Pancreas (tissue), 10 donors: ENCODE measurements at regions not wholly inside any gene's neighbourhood (a gene's known extent, or its start where the extent isn't known, plus 50 kb on each side); places are given as distances from the start of the nearest gene placed in this dataset.

ENCODE experiments used
- ATAC-seq, 4 donors: fragments of 200-7000 bp; cut with Tn5 transposase; one replicate each; pipeline versions ENCODE4 v1.8.0 to v1.9.1; 2020; ENCODE audit warnings: mild to moderate bottlenecking in 4 of 4, moderate library complexity in 4 of 4
- DNase-seq, 6 donors: peaks; one replicate each; pipeline ENCODE4 v3.0.0-alpha.2; 2020
- FAIRE-seq: peaks from 2 replicates; lab custom pipeline; 2012; peaks lifted over from hg19 to GRCh38; lab: Jason Lieb, UNC
- H3K27ac ChIP-seq, 4 donors: fragments of 200-600 bp; sonication (generic); 1 replicate in 3 of 4; 2 replicates in 1 of 4; pipeline versions ENCODE4 v1.5.0 to v1.8.0; 2020
- H3K27me3 ChIP-seq, 4 donors: fragments of 200-600 bp; one replicate each; pipeline ENCODE4 v1.8.0; 2021
- H3K36me3 ChIP-seq, 3 donors: fragments of 200-600 bp; sonication (generic) in 1 of 3; one replicate each; pipeline versions ENCODE4 v1.5.0 to v1.8.0; 2020 to 2021
- H3K4me1 ChIP-seq, 3 donors: fragments of 200-600 bp; one replicate each; pipeline ENCODE4 v1.8.0; 2021
- H3K4me3 ChIP-seq, 4 donors: fragments of 200-600 bp; sonication (generic) in 2 of 4; one replicate each; pipeline versions ENCODE4 v1.5.0 to v1.8.0; 2020 to 2021
- H3K9me3 ChIP-seq, 4 donors: fragments of 200-600 bp; one replicate each; pipeline ENCODE4 v1.8.0; 2021
- WGBS, 2 donors: extraction: QIAGEN DNeasy Blood & Tissue Kit; methylation state at CpG; one replicate each; pipeline ENCODE4 v1.1.7; 2013; 5-methylcytosine and 5-hydroxymethylcytosine counted together
- intact Hi-C, 3 donors: fragments of 100-400 bp; cut with DNase I; formaldehyde crosslinking; loops; one replicate each; pipeline versions ENCODE4 v1.11.1 to v1.14.2; 2022
- TF ChIP-seq, protein P1 (sequence below), 4 donors: fragments of 200-600 bp; sonication (generic) in 3 of 4; IDR thresholded peaks; one replicate each; pipeline versions ENCODE4 v1.5.0 to v1.8.0; 2021; ENCODE audit warnings: antibody characterized with exemption in 4 of 4
- donor health status: healthy with polysubstance abuse.
- donor health status: DM: no; HTN: no; CAD: no; lungs with moderate emphysema.
- donor health status: DM: no; HTN: no; CAD: no.
- donor health status: control.
- donor health status: control.
- donor health status: Bipolar disorder and iron deficiency.
- donor health status: DM: yes; HTN: yes; CAD: no.
- donor health status: DM: no; HTN: no; CAD: no.
- donor health status: DM: no; HTN: no; CAD: no.
- donor health status: DM: yes; HTN: yes; CAD: no.

DNA sequence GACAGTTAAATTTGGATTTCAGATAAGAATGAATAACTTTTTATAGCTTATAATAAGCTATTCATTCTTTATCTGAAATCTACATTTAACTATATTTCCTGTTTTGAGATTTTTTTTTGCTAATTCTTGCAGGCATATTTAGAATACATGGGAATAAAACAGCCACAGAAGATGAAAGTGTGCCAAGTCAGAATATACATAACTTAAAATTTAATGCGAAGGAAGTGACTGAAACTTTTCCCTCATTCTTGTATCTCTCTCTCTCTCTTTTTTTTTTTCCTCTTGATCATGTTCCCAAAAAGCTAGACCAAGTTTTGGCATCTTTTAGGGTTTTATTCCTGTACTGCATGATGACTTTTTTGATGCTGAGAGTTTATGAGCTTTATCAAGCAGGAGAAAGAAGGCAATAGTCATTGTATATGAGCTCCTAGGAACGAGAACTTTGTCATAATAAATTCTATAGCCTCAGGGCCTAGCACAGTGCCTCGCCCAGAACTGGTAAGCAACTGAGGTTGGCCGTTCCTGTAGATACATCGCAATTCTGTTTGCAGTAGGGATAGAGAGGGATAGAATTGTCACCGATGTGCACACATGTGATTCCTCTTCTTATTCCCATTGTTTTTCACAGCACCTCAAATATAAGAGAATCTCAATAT lies 205.2 kb downstream of the MYLK4 start:
- Histone ChIP-seq H3K4me1 (no peaks in the 10 kb centered on the region), H3K9me3 (no peaks in the 10 kb centered on the region), H3K27me3 (peaks cover 0 to 3% (median 0%) of the 10 kb centered on the region in 4 donors), H3K4me3 (no peak overlapping the region), H3K36me3 (no peaks in the 10 kb centered on the region), H3K27ac (no peak overlapping the region)
- FAIRE-seq, result no peak
- no peak for DNase-seq
- intact Hi-C loops, result no loop called here
- TF ChIP-seq, protein P1, sequence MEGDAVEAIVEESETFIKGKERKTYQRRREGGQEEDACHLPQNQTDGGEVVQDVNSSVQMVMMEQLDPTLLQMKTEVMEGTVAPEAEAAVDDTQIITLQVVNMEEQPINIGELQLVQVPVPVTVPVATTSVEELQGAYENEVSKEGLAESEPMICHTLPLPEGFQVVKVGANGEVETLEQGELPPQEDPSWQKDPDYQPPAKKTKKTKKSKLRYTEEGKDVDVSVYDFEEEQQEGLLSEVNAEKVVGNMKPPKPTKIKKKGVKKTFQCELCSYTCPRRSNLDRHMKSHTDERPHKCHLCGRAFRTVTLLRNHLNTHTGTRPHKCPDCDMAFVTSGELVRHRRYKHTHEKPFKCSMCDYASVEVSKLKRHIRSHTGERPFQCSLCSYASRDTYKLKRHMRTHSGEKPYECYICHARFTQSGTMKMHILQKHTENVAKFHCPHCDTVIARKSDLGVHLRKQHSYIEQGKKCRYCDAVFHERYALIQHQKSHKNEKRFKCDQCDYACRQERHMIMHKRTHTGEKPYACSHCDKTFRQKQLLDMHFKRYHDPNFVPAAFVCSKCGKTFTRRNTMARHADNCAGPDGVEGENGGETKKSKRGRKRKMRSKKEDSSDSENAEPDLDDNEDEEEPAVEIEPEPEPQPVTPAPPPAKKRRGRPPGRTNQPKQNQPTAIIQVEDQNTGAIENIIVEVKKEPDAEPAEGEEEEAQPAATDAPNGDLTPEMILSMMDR (IDR thresholded peaks at IDR 0.05), result no peak
- 75 to 87% methylated on average over 6 of the region's 6 CpGs for WGBS, 2 donors
- ATAC-seq, result no peak

DNA sequence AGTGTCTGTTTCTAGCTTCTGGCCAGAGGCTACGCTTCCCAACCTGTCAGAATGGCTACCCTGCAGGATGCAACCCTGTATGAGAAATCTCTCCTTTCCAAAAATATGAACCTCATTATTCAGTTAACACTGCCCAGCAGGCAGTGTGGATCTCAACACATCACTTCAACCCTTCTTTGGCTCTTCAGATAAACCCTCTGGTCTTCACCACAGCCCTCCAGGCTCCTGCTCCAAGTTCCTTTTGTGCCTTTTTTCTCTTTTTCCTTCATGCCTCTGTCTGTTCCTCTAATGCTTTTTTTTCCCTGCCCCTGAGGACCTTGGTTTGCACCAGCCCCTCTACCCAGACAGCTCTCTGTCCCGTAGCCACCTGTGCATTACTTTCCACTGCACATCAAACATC lies 207.4 kb downstream of the MYLK4 start:
- DNase-seq, result no peak
- TF ChIP-seq, protein P1 (IDR thresholded peaks at IDR 0.05), result no peak
- Histone ChIP-seq H3K36me3 (no peaks in the 10 kb centered on the region), H3K27me3 (peaks cover 0 to 3% (median 0%) of the 10 kb centered on the region in 4 donors), H3K27ac (no peak overlapping the region), H3K4me3 (no peak overlapping the region), H3K4me1 (no peaks in the 10 kb centered on the region), H3K9me3 (peaks cover 0 to 3% (median 0%) of the 10 kb centered on the region in 4 donors)
- no peak for FAIRE-seq
- no peak for ATAC-seq
- intact Hi-C loops, result no loop called here
- whole genome bisulfite sequencing, 2 donors, result 76 to 87% methylated on average over 2 of the region's 2 CpGs

DNA sequence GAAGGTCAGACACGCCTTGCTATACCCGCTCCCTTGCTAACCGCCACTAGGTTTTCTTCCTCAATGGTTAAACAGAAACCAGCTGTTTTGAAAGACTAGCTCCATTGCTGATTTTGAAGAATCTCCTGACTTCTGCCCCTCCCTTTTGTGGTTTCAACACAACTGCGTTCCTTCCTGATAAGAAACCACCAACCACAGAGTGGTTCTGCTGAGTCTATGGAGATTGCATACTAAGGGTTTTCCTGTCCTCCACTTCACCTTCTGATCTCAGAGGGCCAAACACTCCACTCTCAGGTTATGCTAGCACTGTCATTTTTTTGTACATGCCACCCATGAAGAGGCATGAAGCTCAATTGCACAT lies 207.9 kb downstream of the MYLK4 start:
- DNase-seq, result no peak
- no peaks in the 10 kb centered on the region for H3K36me3 ChIP-seq
- H3K27ac ChIP-seq, result no peak overlapping the region
- H3K4me1 ChIP-seq, result no peaks in the 10 kb centered on the region
- TF ChIP-seq, protein P1 (IDR thresholded peaks at IDR 0.05), result no peak
- intact Hi-C loops, result no loop called here
- ATAC-seq, result peak in 3 of 4 donors; percentile 22 to 65 (median 60)
- no peak overlapping the region for H3K4me3 ChIP-seq
- WGBS, 2 donors, result 73 to 78% methylated on average over 4 of the region's 4 CpGs
- no peak for FAIRE-seq
- H3K27me3 ChIP-seq, result peaks cover 0 to 3% (median 0%) of the 10 kb centered on the region in 4 donors
- H3K9me3 ChIP-seq, result peaks cover 0 to 3% (median 0%) of the 10 kb centered on the region in 4 donors

DNA sequence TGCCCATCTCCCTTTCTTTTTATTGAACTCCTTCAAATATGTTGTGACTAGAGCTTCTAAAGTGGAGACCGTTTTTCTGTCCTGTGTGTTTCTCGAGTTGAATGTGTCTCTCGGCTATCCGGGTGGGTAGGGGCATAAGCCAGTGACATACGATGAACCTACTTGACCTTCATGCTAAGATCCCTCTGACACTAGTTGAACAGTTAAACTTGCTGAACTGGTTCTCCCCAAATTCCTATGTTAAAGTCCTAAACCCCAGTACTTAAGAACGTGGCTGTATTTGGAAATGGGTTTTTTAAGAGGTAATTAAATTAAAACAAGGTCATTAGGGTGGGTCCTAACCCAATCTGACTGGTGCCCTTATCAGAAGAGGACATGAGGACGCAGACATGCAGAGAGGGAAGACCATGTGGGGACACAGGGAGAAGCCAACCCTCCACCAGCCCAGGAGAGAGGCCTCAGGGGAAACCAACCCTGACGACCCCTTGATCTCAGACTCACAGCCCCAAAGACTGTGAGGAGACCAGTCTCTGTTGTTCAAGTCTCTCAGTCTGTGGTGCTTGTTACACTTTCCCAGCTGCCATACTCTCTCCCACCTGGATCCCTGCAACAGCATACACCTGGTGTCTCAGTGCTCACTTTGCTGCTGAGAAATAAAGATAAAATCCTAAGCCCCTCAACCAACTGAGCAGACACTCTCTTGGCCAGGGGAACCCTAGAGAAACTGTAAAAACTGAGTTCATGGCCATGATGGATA lies 208.4 kb downstream of the MYLK4 start:
- peaks cover 0 to 3% (median 0%) of the 10 kb centered on the region in 4 donors for H3K27me3 ChIP-seq
- intact Hi-C loops, result no loop called here
- FAIRE-seq (no peak), ATAC-seq (no peak), DNase-seq (no peak)
- H3K36me3 ChIP-seq, result no peaks in the 10 kb centered on the region
- H3K4me3 ChIP-seq, result no peak overlapping the region
- no peaks in the 10 kb centered on the region for H3K4me1 ChIP-seq
- H3K27ac ChIP-seq, result no peak overlapping the region
- peaks cover 0 to 3% (median 0%) of the 10 kb centered on the region in 4 donors for H3K9me3 ChIP-seq
- TF ChIP-seq, protein P1 (IDR thresholded peaks at IDR 0.05), result no peak
- WGBS, 2 donors, result 43 to 65% methylated on average over 8 of the region's 8 CpGs

DNA sequence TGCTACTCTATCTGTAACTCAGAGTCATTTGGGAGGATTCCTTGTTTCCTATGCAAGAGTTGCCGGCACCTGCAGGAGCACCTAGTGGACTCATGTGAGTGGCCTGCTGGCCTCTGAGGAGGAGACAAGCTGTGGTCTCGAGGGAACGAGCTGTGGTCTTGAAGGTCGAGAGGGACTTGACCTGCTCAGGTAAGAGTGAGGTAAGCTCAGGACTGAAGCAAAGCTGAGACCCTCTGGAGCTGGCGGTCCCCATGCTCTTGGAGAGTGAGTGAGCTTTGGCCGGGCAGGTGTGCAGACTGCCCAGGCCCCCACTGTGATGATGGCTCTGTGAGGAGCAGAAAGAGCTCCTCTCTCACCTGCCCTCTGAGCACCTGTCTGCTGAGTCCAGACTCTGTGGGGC lies 214.3 kb downstream of the MYLK4 start:
- no peak overlapping the region for H3K4me3 ChIP-seq
- ATAC-seq, result no peak
- peaks cover 0 to 3% (median 0%) of the 10 kb centered on the region in 4 donors for H3K9me3 ChIP-seq
- no peaks in the 10 kb centered on the region for H3K27me3 ChIP-seq
- H3K4me1 ChIP-seq, result no peaks in the 10 kb centered on the region
- no peak overlapping the region for H3K27ac ChIP-seq
- TF ChIP-seq, protein P1 (IDR thresholded peaks at IDR 0.05), result no peak
- 49 to 74% methylated on average over 6 of the region's 6 CpGs for WGBS, 2 donors
- no peaks in the 10 kb centered on the region for H3K36me3 ChIP-seq
- no peak for FAIRE-seq
- intact Hi-C loops, result no loop called here
- DNase-seq, result no peak
